ENCODE measurements at regions not wholly inside any gene's neighbourhood (a gene's known extent, or its start where the extent isn't known, plus 50 kb on each side); places are given as distances from the start of the nearest gene placed in this dataset.

- DNase-seq (ENCODE audit: extremely low read depth, low read depth): no peak
- TF ChIP-seq CTCF (IDR thresholded peaks at IDR 0.05; ENCODE audit: low read depth, low read length): no peak
Observed at GRCh38 chr20:11217326-11218172, 543.8 kb upstream of the JAG1 start.

GRCh38 chr20:11218173-11218680 is 544.4 kb upstream of the JAG1 start:
- no peak for DNase-seq (ENCODE audit: extremely low read depth, low read depth)
- no peak for TF ChIP-seq CTCF (IDR thresholded peaks at IDR 0.05; ENCODE audit: low read depth, low read length)

GRCh38 chr20:11219192-11219591 is 545.4 kb upstream of the JAG1 start:
- DNase-seq (ENCODE audit: extremely low read depth, low read depth): no peak
- TF ChIP-seq CTCF (IDR thresholded peaks at IDR 0.05; ENCODE audit: low read depth, low read length): no peak

GRCh38 chr20:11221046-11221445 is 547.2 kb upstream of the JAG1 start:
- DNase-seq (ENCODE audit: extremely low read depth, low read depth): no peak
- no peak for TF ChIP-seq CTCF (IDR thresholded peaks at IDR 0.05; ENCODE audit: low read depth, low read length)

GRCh38 chr20:11222243-11222642 is 548.4 kb upstream of the JAG1 start:
- TF ChIP-seq CTCF (IDR thresholded peaks at IDR 0.05; ENCODE audit: low read depth, low read length): no peak
- DNase-seq (ENCODE audit: extremely low read depth, low read depth): no peak

- no peak for TF ChIP-seq CTCF (IDR thresholded peaks at IDR 0.05; ENCODE audit: low read depth, low read length)
- no peak for DNase-seq (ENCODE audit: extremely low read depth, low read depth)
Observed at GRCh38 chr20:11227602-11228001, 553.8 kb upstream of the JAG1 start.

GRCh38 chr20:11229772-11230171 is 556.0 kb upstream of the JAG1 start:
- no peak for TF ChIP-seq CTCF (IDR thresholded peaks at IDR 0.05; ENCODE audit: low read depth, low read length)
- peak; percentile 77 for DNase-seq (ENCODE audit: extremely low read depth, low read depth)
